ENCODE measurements at regions not wholly inside any gene's neighbourhood (a gene's known extent, or its start where the extent isn't known, plus 50 kb on each side); places are given as distances from the start of the nearest gene placed in this dataset.
A peak's percentile ranks its signal among the peaks of the same experiment; 100 is the strongest.
"Not testable (repeated sequence)": the region's sequence is repeated elsewhere in the genome, so short reads cannot be mapped to it uniquely, and the experiment has no call there.

- no peak for DNase-seq (ENCODE audit: low read depth)
- TF ChIP-seq, protein P1, sequence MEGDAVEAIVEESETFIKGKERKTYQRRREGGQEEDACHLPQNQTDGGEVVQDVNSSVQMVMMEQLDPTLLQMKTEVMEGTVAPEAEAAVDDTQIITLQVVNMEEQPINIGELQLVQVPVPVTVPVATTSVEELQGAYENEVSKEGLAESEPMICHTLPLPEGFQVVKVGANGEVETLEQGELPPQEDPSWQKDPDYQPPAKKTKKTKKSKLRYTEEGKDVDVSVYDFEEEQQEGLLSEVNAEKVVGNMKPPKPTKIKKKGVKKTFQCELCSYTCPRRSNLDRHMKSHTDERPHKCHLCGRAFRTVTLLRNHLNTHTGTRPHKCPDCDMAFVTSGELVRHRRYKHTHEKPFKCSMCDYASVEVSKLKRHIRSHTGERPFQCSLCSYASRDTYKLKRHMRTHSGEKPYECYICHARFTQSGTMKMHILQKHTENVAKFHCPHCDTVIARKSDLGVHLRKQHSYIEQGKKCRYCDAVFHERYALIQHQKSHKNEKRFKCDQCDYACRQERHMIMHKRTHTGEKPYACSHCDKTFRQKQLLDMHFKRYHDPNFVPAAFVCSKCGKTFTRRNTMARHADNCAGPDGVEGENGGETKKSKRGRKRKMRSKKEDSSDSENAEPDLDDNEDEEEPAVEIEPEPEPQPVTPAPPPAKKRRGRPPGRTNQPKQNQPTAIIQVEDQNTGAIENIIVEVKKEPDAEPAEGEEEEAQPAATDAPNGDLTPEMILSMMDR (conservative IDR thresholded peaks at IDR 0.05; ENCODE audit: control insufficient read depth, insufficient read depth, low read depth, low read length) = no peak
- H3K4me3 ChIP-seq (ENCODE audit: control insufficient read depth, low read depth, low read length) = no peak overlapping the region
These were observed 115.0 kb upstream of the CPM start for GRCh38 chr12:69047990-69048389.

DNA sequence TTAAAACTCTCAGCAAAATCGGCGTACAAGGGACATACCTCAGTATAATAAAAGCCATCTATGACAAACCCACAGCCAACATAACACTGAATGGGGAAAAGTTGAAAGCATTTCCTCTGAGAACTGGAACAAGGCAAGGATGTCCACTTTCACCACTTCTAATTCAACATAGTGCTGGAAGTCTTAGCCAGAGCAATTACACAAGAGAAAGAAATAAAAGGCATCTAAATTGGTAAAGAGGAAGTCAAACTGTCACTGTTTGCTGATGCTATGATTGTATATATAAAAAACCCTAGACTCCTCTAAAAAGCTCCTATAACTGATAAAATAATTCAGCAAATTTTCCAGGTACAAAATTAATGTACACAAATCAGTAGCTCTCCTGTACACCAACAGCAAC lies 116.9 kb upstream of the CPM start:
- not testable (repeated sequence) for H3K4me3 ChIP-seq (ENCODE audit: control insufficient read depth, low read depth, low read length); DNase-seq (ENCODE audit: low read depth)

GRCh38 chr12:69052613-69053408 lies 119.8 kb upstream of the CPM start:
- DNase-seq (ENCODE audit: low read depth) = peak; percentile 94
- H3K4me3 ChIP-seq (ENCODE audit: control insufficient read depth, low read depth, low read length) = no peak overlapping the region
- TF ChIP-seq, protein P1 (conservative IDR thresholded peaks at IDR 0.05; ENCODE audit: control insufficient read depth, insufficient read depth, low read depth, low read length) = no peak

GRCh38 chr12:69054343-69055056 lies 121.5 kb upstream of the CPM start:
- TF ChIP-seq, protein P1 (conservative IDR thresholded peaks at IDR 0.05; ENCODE audit: control insufficient read depth, insufficient read depth, low read depth, low read length) = no peak
- no peak for DNase-seq (ENCODE audit: low read depth)
- no peak overlapping the region for H3K4me3 ChIP-seq (ENCODE audit: control insufficient read depth, low read depth, low read length)

DNA sequence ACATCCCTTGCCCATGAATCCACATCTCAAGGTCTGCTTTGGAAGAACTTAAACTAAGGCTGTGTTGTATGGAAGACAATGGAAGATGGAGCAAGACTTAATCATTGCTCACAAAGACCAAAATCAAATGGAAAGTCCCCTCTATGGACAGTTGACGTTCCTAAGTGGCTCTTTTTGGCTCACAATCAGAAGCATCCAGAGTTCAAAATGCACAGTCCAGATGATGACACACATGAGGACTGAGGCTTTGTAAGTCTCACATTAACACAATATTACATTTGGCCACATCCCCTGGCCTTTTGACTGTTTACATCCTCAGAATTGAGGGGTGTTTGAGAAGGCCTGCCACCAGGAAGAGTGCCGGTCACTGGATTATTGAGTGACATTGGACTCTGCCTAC lies 122.3 kb upstream of the CPM start:
- DNase-seq (ENCODE audit: low read depth) = peak; percentile 48
- no peak overlapping the region for H3K4me3 ChIP-seq (ENCODE audit: control insufficient read depth, low read depth, low read length)
- TF ChIP-seq, protein P1 (conservative IDR thresholded peaks at IDR 0.05; ENCODE audit: control insufficient read depth, insufficient read depth, low read depth, low read length) = no peak

DNA sequence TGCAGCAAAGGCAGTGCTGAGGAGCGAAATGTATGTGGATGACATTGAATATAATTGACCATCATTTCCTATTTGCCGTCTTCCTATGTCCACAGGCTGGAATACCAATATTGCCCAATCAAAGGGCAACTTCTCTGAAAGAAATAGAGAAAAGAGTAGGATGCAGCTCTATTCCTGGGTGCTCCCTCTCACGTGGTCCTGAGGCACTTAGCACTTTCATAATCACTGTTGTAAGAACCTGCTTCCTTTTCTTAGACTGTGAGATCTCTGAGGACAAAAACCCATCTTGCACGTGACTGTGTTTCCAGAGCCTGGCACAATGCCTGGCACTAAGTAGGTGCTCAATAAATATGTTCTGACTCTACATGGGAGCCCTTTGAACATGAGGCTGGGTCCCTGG lies 122.7 kb upstream of the CPM start:
- no peak overlapping the region for H3K4me3 ChIP-seq (ENCODE audit: control insufficient read depth, low read depth, low read length)
- DNase-seq (ENCODE audit: low read depth) = no peak
- TF ChIP-seq, protein P1 (conservative IDR thresholded peaks at IDR 0.05; ENCODE audit: control insufficient read depth, insufficient read depth, low read depth, low read length) = no peak

GRCh38 chr12:69056743-69057515 lies 124.0 kb upstream of the CPM start:
- DNase-seq (ENCODE audit: low read depth) = peak; percentile 82

More at GRCh38 chr12:69056743-69057515, 124.0 kb upstream of the CPM start:
- TF ChIP-seq, protein P1 (conservative IDR thresholded peaks at IDR 0.05; ENCODE audit: control insufficient read depth, insufficient read depth, low read depth, low read length) = no peak
- no peak overlapping the region for H3K4me3 ChIP-seq (ENCODE audit: control insufficient read depth, low read depth, low read length)
